ENCODE measurements at regions not wholly inside any gene's neighbourhood (a gene's known extent, or its start where the extent isn't known, plus 50 kb on each side); places are given as distances from the start of the nearest gene placed in this dataset.

GRCh38 chr1:243940451-243940850, 90.4 kb upstream of the AKT3 start:
- Histone ChIP-seq H3K9ac (no peak overlapping the region), H3K9me3 (no peaks in the 10 kb centered on the region), H3K36me3 (replicated peaks in 1 of 2; ENCODE audit: control insufficient read depth in 1 of 2, insufficient read depth in 2 of 2, low read length in 1 of 2) (no peaks in the 10 kb centered on the region), H4K20me1 (ENCODE audit: insufficient read depth) (no peaks in the 10 kb centered on the region), H2AFZ (ENCODE audit: low read depth) (no peak overlapping the region), H3K27me3 (ENCODE audit: insufficient read depth) (no peaks in the 10 kb centered on the region), H3K79me2 (ENCODE audit: insufficient read depth) (no peaks in the 10 kb centered on the region), H3K4me2 (no peak overlapping the region), H3K27ac (ENCODE audit: low read depth in 2 of 2, low read length in 1 of 2) (no peak overlapping the region), H3K4me1 (ENCODE audit: control insufficient read depth in 1 of 2, insufficient read depth in 2 of 2, low read depth in 1 of 2, low read length in 1 of 2) (peaks cover 0 to 9% of the 10 kb centered on the region in 2 experiments; a peak in 1 of 4 replicates), H3K9me2 (no peaks in the 10 kb centered on the region), H3F3A (replicated peaks; ENCODE audit: insufficient read depth) (no peaks in the 10 kb centered on the region), H3K4me3 (ENCODE audit: low read depth in 2 of 2, low read length in 1 of 2) (no peak overlapping the region)
- TF ChIP-seq, protein P1, sequence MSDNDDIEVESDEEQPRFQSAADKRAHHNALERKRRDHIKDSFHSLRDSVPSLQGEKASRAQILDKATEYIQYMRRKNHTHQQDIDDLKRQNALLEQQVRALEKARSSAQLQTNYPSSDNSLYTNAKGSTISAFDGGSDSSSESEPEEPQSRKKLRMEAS (IDR thresholded peaks at IDR 0.05; ENCODE audit: low read depth): no peak
- TF ChIP-seq YY1 (IDR thresholded peaks at IDR 0.05; ENCODE audit: low read depth) (no peak), CTCF (IDR thresholded peaks at IDR 0.05) (no peak), SIN3A (IDR thresholded peaks at IDR 0.05; ENCODE audit: borderline replicate concordance, low read depth, low read length) (no peak), NFIC (IDR thresholded peaks at IDR 0.05; ENCODE audit: borderline replicate concordance) (no peak), EP300 (IDR thresholded peaks at IDR 0.05; ENCODE audit: borderline replicate concordance in 1 of 2, low read depth in 1 of 2, low read length in 1 of 2) (no peak), ZBTB33 (IDR thresholded peaks at IDR 0.05; ENCODE audit: borderline replicate concordance, low read depth) (no peak), NRF1 (IDR thresholded peaks at IDR 0.05; ENCODE audit: low read depth, low read length) (no peak), PBX3 (IDR thresholded peaks at IDR 0.05) (no peak), GABPA (IDR thresholded peaks at IDR 0.05; ENCODE audit: low read depth) (no peak), RCOR1 (IDR thresholded peaks at IDR 0.05; ENCODE audit: low read length) (no peak), EZH2phosphoT487 (IDR thresholded peaks at IDR 0.05; ENCODE audit: borderline replicate concordance, low read depth) (no peak), JUND (IDR thresholded peaks at IDR 0.05) (no peak), SMC3 (IDR thresholded peaks at IDR 0.05; ENCODE audit: low read depth, low read length) (no peak), TCF12 (IDR thresholded peaks at IDR 0.05) (no peak), USF2 (IDR thresholded peaks at IDR 0.05; ENCODE audit: borderline replicate concordance, low read depth, low read length) (no peak)
- TF ChIP-seq, protein P2, sequence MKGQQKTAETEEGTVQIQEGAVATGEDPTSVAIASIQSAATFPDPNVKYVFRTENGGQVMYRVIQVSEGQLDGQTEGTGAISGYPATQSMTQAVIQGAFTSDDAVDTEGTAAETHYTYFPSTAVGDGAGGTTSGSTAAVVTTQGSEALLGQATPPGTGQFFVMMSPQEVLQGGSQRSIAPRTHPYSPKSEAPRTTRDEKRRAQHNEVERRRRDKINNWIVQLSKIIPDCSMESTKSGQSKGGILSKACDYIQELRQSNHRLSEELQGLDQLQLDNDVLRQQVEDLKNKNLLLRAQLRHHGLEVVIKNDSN (IDR thresholded peaks at IDR 0.05; ENCODE audit: borderline replicate concordance, low read depth): no peak
- no peak for DNase-seq
- WGBS (ENCODE audit: low lambda C conversion rate): 82% methylated on average over 6 of the region's 6 CpGs
- ChIA-PET POLR2A (no interaction called here), CTCF (no interaction called here)
